ENCODE measurements at regions not wholly inside any gene's neighbourhood (a gene's known extent, or its start where the extent isn't known, plus 50 kb on each side); places are given as distances from the start of the nearest gene placed in this dataset.

- TF ChIP-seq CTCF (IDR thresholded peaks at IDR 0.05; ENCODE audit: insufficient read depth, low read length) (no peak), POLR2AphosphoS5 (IDR thresholded peaks at IDR 0.05; ENCODE audit: low read depth) (no peak)
Observed at GRCh38 chr3:8353364-8353763, 148.3 kb upstream of the LMCD1 start.

All from HL-60 (cell line).